ENCODE measurements at regions not wholly inside any gene's neighbourhood (a gene's known extent, or its start where the extent isn't known, plus 50 kb on each side); places are given as distances from the start of the nearest gene placed in this dataset.
"Not testable (repeated sequence)": the region's sequence is repeated elsewhere in the genome, so short reads cannot be mapped to it uniquely, and the experiment has no call there.

DNA sequence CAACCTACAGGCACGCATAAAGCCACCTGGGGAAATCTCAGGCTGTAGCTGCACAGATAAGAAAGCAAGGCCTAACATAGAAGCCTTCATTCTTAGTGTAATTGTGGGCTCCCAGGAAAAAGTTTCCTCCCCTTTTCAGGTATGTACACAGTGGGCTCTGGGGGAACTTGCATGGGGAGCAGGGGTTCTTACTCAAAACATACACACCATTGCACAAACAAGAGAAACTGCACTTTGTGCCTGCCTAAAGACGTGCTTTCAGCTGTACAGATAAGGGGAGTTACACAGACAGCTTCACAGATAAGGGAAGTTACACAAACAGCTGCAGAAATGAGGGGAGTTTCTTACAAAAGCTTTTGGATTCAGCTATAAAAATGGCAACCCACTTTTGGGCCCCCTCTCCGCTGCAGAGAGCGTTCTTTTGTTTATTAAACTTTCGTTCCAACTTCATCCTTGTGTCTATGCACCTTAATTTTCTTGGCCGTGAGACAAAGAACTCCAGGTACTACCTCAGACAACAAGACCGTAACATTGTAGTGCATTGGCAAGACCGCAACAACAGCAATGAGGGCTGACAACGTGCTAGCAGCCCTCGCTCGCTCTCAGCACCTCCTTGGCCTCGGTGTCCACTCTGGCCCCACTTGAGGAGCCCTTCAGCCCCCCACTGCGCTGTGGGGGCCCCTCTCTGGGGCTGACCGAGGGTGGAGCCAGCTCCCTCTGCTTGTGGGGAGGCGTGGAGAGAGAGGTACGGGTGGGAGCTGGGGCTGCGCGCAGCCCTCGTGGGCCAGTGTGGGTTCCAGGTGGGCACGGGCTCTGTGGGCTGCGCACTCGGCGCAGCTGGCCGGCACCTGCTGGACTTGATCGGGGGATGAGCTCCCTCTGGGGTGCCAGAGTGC is 317.5 kb downstream of the RAPGEF2 start:
- H4K20me1 ChIP-seq (ENCODE audit: insufficient read depth), result no peaks in the 10 kb centered on the region
- H3K4me1 ChIP-seq (ENCODE audit: control insufficient read depth in 1 of 2, insufficient read depth in 2 of 2, low read length in 2 of 2), result peaks cover 0 to 21% of the 10 kb centered on the region in 2 experiments; a peak in 2 of 4 replicates
- no peak overlapping the region for H2AFZ ChIP-seq (ENCODE audit: low read depth, low read length, poor library complexity, severe bottlenecking)
- H3K27ac ChIP-seq (ENCODE audit: low read depth, low read length), result no peak overlapping the region
- 0 out of 4 replicates have a peak, but pooled peaks cover 0 to 5% of the 10 kb centered on the region in 2 experiments for H3K9me3 ChIP-seq (ENCODE audit: control insufficient read depth in 1 of 2, insufficient read depth in 1 of 2, low read depth in 1 of 2, low read length in 2 of 2)
- no TSS peak for BruUV-seq (replicated peaks)
- ChIA-PET POLR2A (no interaction called here), CTCF (no interaction called here), RAD21 (ENCODE audit: low non-redundant PET in 1 of 2, low total read pairs in 2 of 2, uncharacterized antibody in 2 of 2, unreplicated experiment in 2 of 2) (no interaction called here)
- H3K36me3 ChIP-seq (ENCODE audit: control insufficient read depth in 1 of 2, insufficient read depth in 2 of 2, low read length in 2 of 2), result no peaks in the 10 kb centered on the region
- H3K79me2 ChIP-seq (ENCODE audit: insufficient read depth, low read length), result no peaks in the 10 kb centered on the region
- no peak overlapping the region for H3K4me3 ChIP-seq (replicated peaks in 1 of 2; ENCODE audit: low read depth in 1 of 2, low read length in 2 of 2)
- no peaks in the 10 kb centered on the region for H3K27me3 ChIP-seq (ENCODE audit: insufficient read depth, low read length)
- intact Hi-C loops (cut with micrococcal nuclease), result no loop called here
- DNase-seq (ENCODE audit: low read depth, low spot score), result no peak
- H3K4me2 ChIP-seq (ENCODE audit: low read length), result no peak overlapping the region
- no peak for ATAC-seq
- no peak overlapping the region for H3K9ac ChIP-seq (ENCODE audit: low read length)
- no peaks in the 10 kb centered on the region for H3K9me2 ChIP-seq (ENCODE audit: insufficient read depth)
- no peak for TF ChIP-seq ZFX (IDR thresholded peaks at IDR 0.05)
- no peak for TF ChIP-seq SIN3A (IDR thresholded peaks at IDR 0.05; ENCODE audit: low read depth)
- TF ChIP-seq CBX3 (IDR thresholded peaks at IDR 0.05; ENCODE audit: low read depth), result no peak
- no peak for TF ChIP-seq JUND (IDR thresholded peaks at IDR 0.05)
- TF ChIP-seq, protein P1, sequence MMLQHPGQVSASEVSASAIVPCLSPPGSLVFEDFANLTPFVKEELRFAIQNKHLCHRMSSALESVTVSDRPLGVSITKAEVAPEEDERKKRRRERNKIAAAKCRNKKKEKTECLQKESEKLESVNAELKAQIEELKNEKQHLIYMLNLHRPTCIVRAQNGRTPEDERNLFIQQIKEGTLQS (IDR thresholded peaks at IDR 0.05), result no peak
- TF ChIP-seq EZH2 (IDR thresholded peaks at IDR 0.05), result no peak
- no peak for TF ChIP-seq POLR2A (IDR thresholded peaks at IDR 0.05; ENCODE audit: borderline replicate concordance, extremely low read depth, insufficient read depth, insufficient read length)

DNA sequence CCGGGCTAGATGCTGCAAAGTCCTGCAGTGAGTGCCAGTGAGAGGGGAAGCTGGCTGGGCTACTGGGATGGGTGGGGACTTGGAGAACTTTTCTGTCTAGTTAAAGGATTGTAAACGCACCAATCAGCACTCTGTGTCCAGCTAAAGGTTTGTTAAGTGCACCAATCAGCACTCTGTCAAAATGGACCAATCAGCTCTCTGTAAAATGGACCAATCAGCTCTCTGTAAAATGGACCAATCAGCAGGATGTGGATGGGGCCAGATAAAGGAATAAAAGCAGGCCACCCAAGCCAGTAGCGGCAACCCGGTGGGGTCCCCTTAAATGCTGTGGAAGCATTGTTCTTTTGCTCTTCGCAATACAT is 318.2 kb downstream of the RAPGEF2 start:
- H3K9me2 ChIP-seq (ENCODE audit: insufficient read depth); H4K20me1 ChIP-seq (ENCODE audit: insufficient read depth); H2AFZ ChIP-seq (ENCODE audit: low read depth, low read length, poor library complexity, severe bottlenecking); H3K4me2 ChIP-seq (ENCODE audit: low read length); H3K27ac ChIP-seq (ENCODE audit: low read depth, low read length); H3K79me2 ChIP-seq (ENCODE audit: insufficient read depth, low read length); H3K4me3 ChIP-seq (replicated peaks in 1 of 2; ENCODE audit: low read depth in 1 of 2, low read length in 2 of 2); DNase-seq (ENCODE audit: low read depth, low spot score); CTCF ChIA-PET; ATAC-seq; H3K9me3 ChIP-seq (ENCODE audit: control insufficient read depth in 1 of 2, insufficient read depth in 1 of 2, low read depth in 1 of 2, low read length in 2 of 2); BruUV-seq (replicated peaks); POLR2A ChIA-PET; H3K36me3 ChIP-seq (ENCODE audit: control insufficient read depth in 1 of 2, insufficient read depth in 2 of 2, low read length in 2 of 2); RAD21 ChIA-PET (ENCODE audit: low non-redundant PET in 1 of 2, low total read pairs in 2 of 2, uncharacterized antibody in 2 of 2, unreplicated experiment in 2 of 2); H3K9ac ChIP-seq (ENCODE audit: low read length); intact Hi-C loops (cut with micrococcal nuclease); H3K27me3 ChIP-seq (ENCODE audit: insufficient read depth, low read length): not testable (repeated sequence)
- peaks cover 0 to 19% of the 10 kb centered on the region in 2 experiments; a peak in 2 of 4 replicates for H3K4me1 ChIP-seq (ENCODE audit: control insufficient read depth in 1 of 2, insufficient read depth in 2 of 2, low read length in 2 of 2)

All from HCT116 (cell line).